GM12878 (cell line): ENCODE measurements at regions not wholly inside any gene's neighbourhood (a gene's known extent, or its start where the extent isn't known, plus 50 kb on each side); places are given as distances from the start of the nearest gene placed in this dataset.

Experiments used
- ATAC-seq: fragments of 200-7000 bp; cut with Tn5 transposase; 3 replicates; pipeline ENCODE4 v1.9.1; 2020; ENCODE audit warnings: mild to moderate bottlenecking, moderate library complexity
- BruUV-seq: library from RNA; stranded (reverse); fragments of 400-500 nt; replicated peaks from 2 replicates; lab custom pipeline; 2021; lab: Mats Ljungman, UMichigan
- CTCF ChIA-PET: fragments of 300-600 bp; sonication (Branson Sonifier 250); formaldehyde crosslinking; extraction: SDS; loops from one replicate; lab custom pipeline; 2021; ENCODE audit warnings: inconsistent platforms; lab: Yijun Ruan, JAX
- POLR2A ChIA-PET: fragments of 350-600 bp; formaldehyde crosslinking; extraction: SDS; loops from one replicate; lab custom pipeline; 2021; ENCODE audit warnings: inconsistent platforms; lab: Charles Lee
- RAD21 ChIA-PET: fragments of 300-600 bp; sonication (Branson Sonifier 250); formaldehyde crosslinking; loops from one replicate; lab custom pipeline; 2023; ENCODE audit warnings: antibody characterized with exemption; ENCODE audit not compliant: unreplicated experiment; lab: Charles Lee
- SMC1A ChIA-PET: fragments of 300-600 bp; sonication (Branson Sonifier 250); formaldehyde crosslinking; loops from one replicate; lab custom pipeline; 2023; ENCODE audit not compliant: unreplicated experiment, uncharacterized antibody; lab: Charles Lee
- DNase-seq: peaks from one replicate; pipeline ENCODE4 v3.0.0-alpha.2; 2011; ENCODE audit warnings: low read depth, low spot score
- FAIRE-seq: peaks from 3 replicates; lab custom pipeline; 2011; peaks lifted over from hg19 to GRCh38; lab: Jason Lieb, UNC
- H2AFZ ChIP-seq: 2 replicates; pipeline ENCODE4 v1.6.0; 2011; ENCODE audit warnings: low read depth, low read length, control low read depth; ENCODE audit not compliant: control insufficient read depth
- H3K27ac ChIP-seq: 2 replicates; pipeline ENCODE4 v1.5.1; 2011; ENCODE audit warnings: control low read depth; ENCODE audit not compliant: control insufficient read depth, insufficient read depth
- H3K27me3 ChIP-seq, 2 experiments: replicated peaks in 1 of 2; 2 replicates each; pipeline versions ENCODE4 v1.6.0 to v1.6.1; 2011; ENCODE audit warnings: low read length in 1 of 2; ENCODE audit not compliant: control insufficient read depth in 2 of 2, insufficient read depth in 2 of 2
- H3K36me3 ChIP-seq, 2 experiments: 2 replicates each; pipeline ENCODE4 v1.5.1; 2011; ENCODE audit warnings: low read length in 1 of 2; ENCODE audit not compliant: control insufficient read depth in 2 of 2, insufficient read depth in 2 of 2
- H3K4me1 ChIP-seq: 2 replicates; pipeline ENCODE4 v1.6.1; 2011; ENCODE audit warnings: mild to moderate bottlenecking, low read length, moderate library complexity, mixed read lengths; ENCODE audit not compliant: control insufficient read depth, insufficient read depth
- H3K4me2 ChIP-seq: 2 replicates; pipeline ENCODE4 v1.6.0; 2011; ENCODE audit warnings: control low read depth; ENCODE audit not compliant: control insufficient read depth, insufficient read depth
- H3K4me3 ChIP-seq: fragments of 200-600 bp; sonication (generic); 2 replicates; pipeline ENCODE4 v1.5.1; 2016
- H3K79me2 ChIP-seq: 2 replicates; pipeline ENCODE4 v1.6.0; 2011; ENCODE audit warnings: low read length; ENCODE audit not compliant: control insufficient read depth, insufficient read depth
- H3K9ac ChIP-seq: 2 replicates; pipeline ENCODE4 v1.8.0; 2011; ENCODE audit warnings: low read length, control low read depth, mixed read lengths; ENCODE audit not compliant: control insufficient read depth, insufficient read depth
- H3K9me3 ChIP-seq: replicated peaks from 3 replicates; pipeline ENCODE4 v1.5.1; 2011; ENCODE audit warnings: mild to moderate bottlenecking, low read length; ENCODE audit not compliant: control insufficient read depth, insufficient read depth
- H4K20me1 ChIP-seq: 2 replicates; pipeline ENCODE4 v1.6.0; 2011; ENCODE audit not compliant: control insufficient read depth, insufficient read depth
- BHLHE40 ChIP-seq, 2 experiments: fragments of 450-650 bp in 1 of 2; IDR thresholded peaks; 2 replicates each; pipeline ENCODE4 v1.6.1; 2011 to 2017; ENCODE audit warnings: low read depth in 2 of 2, borderline replicate concordance in 1 of 2, improper control_type of control experiment in 1 of 2, low read length in 1 of 2, mild to moderate bottlenecking in 1 of 2
- CBX5 ChIP-seq: sonication (generic); IDR thresholded peaks from 2 replicates; pipeline ENCODE4 v1.6.1; 2016; ENCODE audit warnings: low read depth, moderate library complexity, mild to moderate bottlenecking, inconsistent platforms
- IRF3 ChIP-seq: fragments of 450-650 bp; IDR thresholded peaks from 2 replicates; pipeline ENCODE4 v1.6.1; 2014; ENCODE audit warnings: mild to moderate bottlenecking
- NFIC ChIP-seq: IDR thresholded peaks from 2 replicates; pipeline ENCODE4 v1.6.1; 2012; ENCODE audit warnings: low read depth, mild to moderate bottlenecking, inconsistent platforms, low read length, moderate library complexity
- NFXL1 ChIP-seq: fragments of 450-650 bp; IDR thresholded peaks from 2 replicates; pipeline ENCODE4 v1.6.1; 2017; ENCODE audit warnings: antibody characterized with exemption, mild to moderate bottlenecking, borderline replicate concordance
- NKRF ChIP-seq: fragments of 450-650 bp; conservative IDR thresholded peaks from 2 replicates; pipeline ENCODE4 v1.6.1; 2017; ENCODE audit warnings: mild to moderate bottlenecking, moderate library complexity
- NR2C1 ChIP-seq: fragments of 450-650 bp; IDR thresholded peaks from 2 replicates; pipeline ENCODE4 v1.6.1; 2017; ENCODE audit warnings: antibody characterized with exemption, mild to moderate bottlenecking, moderate library complexity
- PBX3 ChIP-seq: IDR thresholded peaks from 2 replicates; pipeline ENCODE4 v1.6.1; 2011; ENCODE audit warnings: mild to moderate bottlenecking, low read depth, low read length, moderate library complexity; ENCODE audit not compliant: insufficient replicate concordance
- RAD21 ChIP-seq: IDR thresholded peaks from 2 replicates; pipeline ENCODE4 v1.6.1; 2011; ENCODE audit warnings: mild to moderate bottlenecking, low read depth, low read length, moderate library complexity; ENCODE audit not compliant: insufficient read depth
- RELB ChIP-seq: fragments of 450-650 bp; IDR thresholded peaks from 2 replicates; pipeline ENCODE4 v1.6.1; 2017; ENCODE audit warnings: low read depth, mild to moderate bottlenecking, moderate library complexity
- SMAD5 ChIP-seq: IDR thresholded peaks from 2 replicates; pipeline ENCODE4 v1.6.1; 2016; ENCODE audit warnings: antibody characterized with exemption, low read depth
- YY1 ChIP-seq: IDR thresholded peaks from 2 replicates; pipeline ENCODE4 v1.6.1; 2011; ENCODE audit warnings: low read depth, mild to moderate bottlenecking, low read length
- WGBS: methylation state at CpG from one replicate; pipeline ENCODE4 v1.1.6; 2016; ENCODE audit warnings: low lambda C conversion rate; ENCODE audit not compliant: insufficient replicate concordance, insufficient coverage; ENCODE audit errors: missing lambda C conversion rate; 5-methylcytosine and 5-hydroxymethylcytosine counted together
- in situ Hi-C: fragments of 300-500 bp; cut with MboI; formaldehyde crosslinking; loops from 9 replicates; pipeline ENCODE4 v1.14.3; 2018; ENCODE audit warnings: mixed read lengths
- intact Hi-C: fragments of 100-400 bp; cut with micrococcal nuclease; formaldehyde crosslinking; loops from one replicate; pipeline ENCODE4 v1.14.2; 2022; ENCODE audit not compliant: unreplicated experiment

- FAIRE-seq (no peak), DNase-seq (no peak), ATAC-seq (no peak)
- SMC1A ChIA-PET: no interaction called here
- Histone ChIP-seq H3K9me3 (no peaks in the 10 kb centered on the region; the same call in 2 of the 3 replicates), H3K27me3 (no peaks in the 10 kb centered on the region; a peak in 1 of 4 replicates), H3K4me2 (no peak overlapping the region), H2AFZ (no peak overlapping the region), H3K4me3 (no peak overlapping the region), H3K36me3 (no peaks in the 10 kb centered on the region), H3K27ac (no peak overlapping the region), H3K4me1 (no peaks in the 10 kb centered on the region), H3K79me2 (no peaks in the 10 kb centered on the region), H3K9ac (no peak overlapping the region), H4K20me1 (no peaks in the 10 kb centered on the region)
- TF ChIP-seq RELB (no peak), PBX3 (no peak), NKRF (no peak), SMAD5 (no peak), YY1 (no peak), NFXL1 (no peak), RAD21 (no peak), IRF3 (no peak), NFIC (no peak), BHLHE40 (IDR thresholded peaks at IDR 0.05; ENCODE audit: borderline replicate concordance in 1 of 2, low read depth in 2 of 2, low read length in 1 of 2) (no peak), CBX5 (no peak), NR2C1 (no peak)
- intact Hi-C loops: no loop called here
- 11% methylated on average over 3 of the region's 3 CpGs for WGBS
- POLR2A ChIA-PET: no interaction called here
- CTCF ChIA-PET: no interaction called here
- in situ Hi-C loops: no loop called here
- RAD21 ChIA-PET: no interaction called here
- no TSS peak for BruUV-seq
These were observed 252.1 kb upstream of the COPS8 start for GRCh38 chr2:236833501-236834073.
